B cell (primary cell): ENCODE measurements at regions not wholly inside any gene's neighbourhood (a gene's known extent, or its start where the extent isn't known, plus 50 kb on each side); places are given as distances from the start of the nearest gene placed in this dataset.

Experiments used
- ATAC-seq: fragments of 200-7000 bp; cut with Tn5 transposase; one replicate; pipeline ENCODE4 v1.10.0; 2021; ENCODE audit warnings: low read depth, mild to moderate bottlenecking, moderate number of reproducible peaks, moderate library complexity
- CTCF ChIA-PET: fragments of 350-600 bp; sonication (Branson Sonifier 250); formaldehyde crosslinking; loops from one replicate; lab custom pipeline; 2021; ENCODE audit warnings: antibody characterized with exemption, inconsistent platforms; lab: Charles Lee
- POLR2A ChIA-PET: fragments of 350-600 bp; sonication (Branson Sonifier 250); formaldehyde crosslinking; loops from one replicate; lab custom pipeline; 2021; ENCODE audit warnings: antibody characterized with exemption; lab: Charles Lee
- DNase-seq: peaks from one replicate; pipeline ENCODE4 v3.0.0; 2013
- H2AFZ ChIP-seq: 2 replicates; pipeline ENCODE4 v1.6.1; 2012; ENCODE audit warnings: mild to moderate bottlenecking, low read depth, low read length; ENCODE audit not compliant: insufficient read depth, poor library complexity, severe bottlenecking
- H3K27ac ChIP-seq, 2 donors: 1 replicate in 1 of 2; 2 replicates in 1 of 2; pipeline ENCODE4 v1.5.1; 2012 to 2013; ENCODE audit warnings: low read length in 2 of 2, mild to moderate bottlenecking in 2 of 2, moderate library complexity in 1 of 2
- H3K27me3 ChIP-seq, 4 experiments: fragments of 200-600 bp in 1 of 4; sonication (generic) in 1 of 4; replicated peaks in 1 of 4; 1 replicate in 2 of 4; 2 replicates in 2 of 4; pipeline versions ENCODE4 v1.6.1 to v1.7.0; 2013 to 2016; ENCODE audit warnings: low read length in 3 of 4, mild to moderate bottlenecking in 2 of 4, mixed read lengths in 1 of 4, moderate library complexity in 1 of 4; ENCODE audit not compliant: insufficient read depth in 4 of 4, control insufficient read depth in 3 of 4; ENCODE audit errors: control extremely low read depth in 1 of 4
- H3K36me3 ChIP-seq, 2 experiments: replicated peaks in 1 of 2; 1 replicate in 1 of 2; 2 replicates in 1 of 2; pipeline versions ENCODE4 v1.6.1 to v1.7.1; 2013; ENCODE audit warnings: low read length in 1 of 2; ENCODE audit not compliant: insufficient read depth in 2 of 2, control insufficient read depth in 1 of 2; ENCODE audit errors: control extremely low read depth in 1 of 2, extremely low read depth in 1 of 2
- H3K4me1 ChIP-seq, 2 donors: fragments of 200-600 bp in 1 of 2; sonication (generic) in 1 of 2; 1 replicate in 1 of 2; 2 replicates in 1 of 2; pipeline versions ENCODE4 v1.5.1 to v1.6.1; 2013 to 2017; ENCODE audit warnings: low read length in 2 of 2; ENCODE audit not compliant: control insufficient read depth in 2 of 2, insufficient read depth in 2 of 2
- H3K4me2 ChIP-seq: replicated peaks from 2 replicates; pipeline ENCODE3; 2012; ENCODE audit warnings: mild to moderate bottlenecking, low read depth, low read length; ENCODE audit not compliant: poor library complexity, severe bottlenecking
- H3K4me3 ChIP-seq, 5 experiments: fragments of 200-600 bp in 1 of 5; sonication (generic) in 1 of 5; 1 replicate in 3 of 5; 2 replicates in 2 of 5; pipeline versions ENCODE4 v1.5.1 to v1.7.0; 2011 to 2016; ENCODE audit warnings: low read length in 4 of 5, mild to moderate bottlenecking in 4 of 5, low read depth in 2 of 5, control low read depth in 1 of 5, moderate library complexity in 1 of 5; ENCODE audit not compliant: insufficient read depth in 1 of 5; ENCODE audit errors: control extremely low read depth in 1 of 5, extremely low read depth in 1 of 5
- H3K79me2 ChIP-seq: fragments of 200-600 bp; sonication (generic); one replicate; pipeline ENCODE4 v1.6.0; 2016; ENCODE audit warnings: low read length; ENCODE audit not compliant: control insufficient read depth, insufficient read depth
- H3K9ac ChIP-seq: fragments of 200-600 bp; sonication (generic); 2 replicates; pipeline ENCODE4 v1.6.1; 2017; ENCODE audit warnings: mild to moderate bottlenecking, low read length, moderate library complexity
- H3K9me3 ChIP-seq, 3 donors: one replicate each; pipeline versions ENCODE4 v1.6.1 to v1.7.1; 2013; ENCODE audit warnings: low read length in 2 of 3; ENCODE audit not compliant: control insufficient read depth in 2 of 3, insufficient read depth in 1 of 3; ENCODE audit errors: control extremely low read depth in 1 of 3
- H4K20me1 ChIP-seq: 2 replicates; pipeline ENCODE4 v1.6.0; 2012; ENCODE audit warnings: mild to moderate bottlenecking, low read length; ENCODE audit not compliant: insufficient read depth, control insufficient read depth, poor library complexity, severe bottlenecking
- H3K27ac Mint-ChIP-seq: one replicate; pipeline ENCODE4 v1.8.0; 2021; ENCODE audit warnings: mixed read lengths
- H3K27me3 Mint-ChIP-seq: one replicate; pipeline ENCODE4 v1.8.0; 2021; ENCODE audit warnings: mixed read lengths
- H3K4me1 Mint-ChIP-seq: one replicate; pipeline ENCODE4 v1.8.0; 2021; ENCODE audit warnings: mixed read lengths
- H3K4me3 Mint-ChIP-seq: one replicate; pipeline ENCODE4 v1.8.0; 2021; ENCODE audit warnings: mixed read lengths
- H3K9me3 Mint-ChIP-seq: one replicate; pipeline ENCODE4 v1.8.0; 2022; ENCODE audit warnings: mixed read lengths; ENCODE audit not compliant: insufficient read depth
- EZH2 ChIP-seq: IDR thresholded peaks from 2 replicates; pipeline ENCODE4 v1.6.1; 2012; ENCODE audit warnings: borderline replicate concordance, low read depth, mild to moderate bottlenecking, moderate library complexity, low read length; ENCODE audit not compliant: insufficient read depth, poor library complexity, severe bottlenecking
- WGBS: methylation state at CpG from one replicate; pipeline ENCODE4 v1.1.5; 2013; ENCODE audit warnings: missing lambda C conversion rate; ENCODE audit not compliant: insufficient coverage; 5-methylcytosine and 5-hydroxymethylcytosine counted together
- intact Hi-C: fragments of 100-400 bp; cut with micrococcal nuclease; formaldehyde crosslinking; loops from one replicate; pipeline ENCODE4 v1.10.0; 2022
- TF ChIP-seq, protein P1 (sequence below): fragments of 200-600 bp; IDR thresholded peaks from one replicate; pipeline ENCODE4 v1.8.0; 2022; ENCODE audit warnings: antibody characterized with exemption, mild to moderate bottlenecking

DNA sequence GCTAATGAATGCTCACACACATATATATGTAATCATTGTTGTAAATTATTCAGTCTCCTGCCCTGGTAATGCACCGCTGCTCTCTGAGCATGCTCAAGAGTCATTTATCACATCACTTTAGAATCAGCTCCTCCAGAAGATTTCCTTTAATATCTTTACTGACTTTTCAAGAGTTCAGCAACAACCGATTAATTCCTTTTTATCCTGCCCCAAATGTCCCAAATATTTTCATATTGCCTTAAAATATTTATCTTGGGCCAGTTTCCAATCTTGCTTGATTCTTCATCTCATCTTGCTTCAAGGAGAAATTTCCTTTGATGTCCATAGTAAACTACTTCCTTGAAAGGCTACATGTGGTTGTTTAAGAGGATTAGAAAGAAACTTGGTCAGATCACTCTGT, 132.5 kb downstream of the NHLRC3 start:
- Histone ChIP-seq H3K27me3 (no peaks in the 10 kb centered on the region), H3K4me2 (no peak overlapping the region), H2AFZ (no peak overlapping the region), H3K79me2 (no peaks in the 10 kb centered on the region), H3K9ac (no peak overlapping the region), H3K9me3 (no peaks in the 10 kb centered on the region), H3K4me1 (no peaks in the 10 kb centered on the region), H3K4me3 (no peak overlapping the region), H4K20me1 (no peaks in the 10 kb centered on the region), H3K27ac (no peak overlapping the region), H3K36me3 (no peaks in the 10 kb centered on the region)
- Mint-ChIP-seq H3K27ac (no peak overlapping the region), H3K27me3 (no peaks in the 10 kb centered on the region), H3K4me3 (no peak overlapping the region), H3K4me1 (no peaks in the 10 kb centered on the region), H3K9me3 (no peaks in the 10 kb centered on the region)
- intact Hi-C loops, result no loop called here
- 100% methylated on average over 1 of the region's 2 CpGs for WGBS
- POLR2A ChIA-PET, result no interaction called here
- ATAC-seq (no peak), DNase-seq (no peak)
- CTCF ChIA-PET, result no interaction called here
- no peak for TF ChIP-seq EZH2

GRCh38 chr13:39185326-39185725, 147.1 kb downstream of the NHLRC3 start:
- no peaks in the 10 kb centered on the region for H3K36me3 ChIP-seq
- TF ChIP-seq EZH2, result no peak
- TF ChIP-seq, protein P1, sequence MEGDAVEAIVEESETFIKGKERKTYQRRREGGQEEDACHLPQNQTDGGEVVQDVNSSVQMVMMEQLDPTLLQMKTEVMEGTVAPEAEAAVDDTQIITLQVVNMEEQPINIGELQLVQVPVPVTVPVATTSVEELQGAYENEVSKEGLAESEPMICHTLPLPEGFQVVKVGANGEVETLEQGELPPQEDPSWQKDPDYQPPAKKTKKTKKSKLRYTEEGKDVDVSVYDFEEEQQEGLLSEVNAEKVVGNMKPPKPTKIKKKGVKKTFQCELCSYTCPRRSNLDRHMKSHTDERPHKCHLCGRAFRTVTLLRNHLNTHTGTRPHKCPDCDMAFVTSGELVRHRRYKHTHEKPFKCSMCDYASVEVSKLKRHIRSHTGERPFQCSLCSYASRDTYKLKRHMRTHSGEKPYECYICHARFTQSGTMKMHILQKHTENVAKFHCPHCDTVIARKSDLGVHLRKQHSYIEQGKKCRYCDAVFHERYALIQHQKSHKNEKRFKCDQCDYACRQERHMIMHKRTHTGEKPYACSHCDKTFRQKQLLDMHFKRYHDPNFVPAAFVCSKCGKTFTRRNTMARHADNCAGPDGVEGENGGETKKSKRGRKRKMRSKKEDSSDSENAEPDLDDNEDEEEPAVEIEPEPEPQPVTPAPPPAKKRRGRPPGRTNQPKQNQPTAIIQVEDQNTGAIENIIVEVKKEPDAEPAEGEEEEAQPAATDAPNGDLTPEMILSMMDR, result no peak
- no peaks in the 10 kb centered on the region for H3K9me3 ChIP-seq
- H3K27me3 ChIP-seq, result no peaks in the 10 kb centered on the region
- DNase-seq, result no peak
- no peak overlapping the region for H2AFZ ChIP-seq
- no peaks in the 10 kb centered on the region for H3K4me1 ChIP-seq
- H3K27ac ChIP-seq, result no peak overlapping the region
- Mint-ChIP-seq H3K4me3 (no peak overlapping the region), H3K4me1 (no peaks in the 10 kb centered on the region), H3K9me3 (no peaks in the 10 kb centered on the region), H3K27ac (no peak overlapping the region), H3K27me3 (peaks cover 15% of the 10 kb centered on the region)
- no peaks in the 10 kb centered on the region for H3K79me2 ChIP-seq
- POLR2A ChIA-PET, result no interaction called here
- intact Hi-C loops, result no loop called here
- no peak overlapping the region for H3K4me2 ChIP-seq
- H4K20me1 ChIP-seq, result no peaks in the 10 kb centered on the region
- 55% methylated on average over 2 of the region's 3 CpGs for WGBS
- no peak overlapping the region for H3K4me3 ChIP-seq
- CTCF ChIA-PET, result no interaction called here
- ATAC-seq, result no peak
- no peak overlapping the region for H3K9ac ChIP-seq
